ENCODE measurements at regions not wholly inside any gene's neighbourhood (a gene's known extent, or its start where the extent isn't known, plus 50 kb on each side); places are given as distances from the start of the nearest gene placed in this dataset.

DNA sequence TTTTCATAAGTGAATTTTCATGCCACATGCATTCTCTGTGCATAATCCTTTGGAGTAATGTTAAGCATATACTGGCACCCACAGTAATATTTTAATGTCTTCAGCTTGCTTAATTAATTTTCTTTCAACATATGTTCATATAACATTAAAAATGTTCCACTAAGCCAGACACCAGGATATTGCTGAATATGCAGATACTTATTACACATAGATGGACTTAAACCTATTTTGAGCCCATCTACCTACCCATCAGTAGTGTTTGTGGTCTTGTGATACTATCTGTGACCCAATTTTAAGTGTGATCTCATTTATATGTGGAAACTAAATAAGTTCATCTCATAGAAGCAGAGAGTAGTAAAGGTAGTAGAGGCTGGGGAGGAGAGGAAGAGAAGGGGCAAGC is 379.5 kb upstream of the JAG1 start:
- Histone ChIP-seq H3K4me1 (ENCODE audit: insufficient read depth, low read length) (no peaks in the 10 kb centered on the region), H3K36me3 (ENCODE audit: insufficient read depth, low read length) (no peaks in the 10 kb centered on the region), H3K9ac (ENCODE audit: low read depth, low read length) (no peak overlapping the region), H3K9me3 (ENCODE audit: control insufficient read depth, insufficient read depth, low read length) (no peaks in the 10 kb centered on the region)

DNA sequence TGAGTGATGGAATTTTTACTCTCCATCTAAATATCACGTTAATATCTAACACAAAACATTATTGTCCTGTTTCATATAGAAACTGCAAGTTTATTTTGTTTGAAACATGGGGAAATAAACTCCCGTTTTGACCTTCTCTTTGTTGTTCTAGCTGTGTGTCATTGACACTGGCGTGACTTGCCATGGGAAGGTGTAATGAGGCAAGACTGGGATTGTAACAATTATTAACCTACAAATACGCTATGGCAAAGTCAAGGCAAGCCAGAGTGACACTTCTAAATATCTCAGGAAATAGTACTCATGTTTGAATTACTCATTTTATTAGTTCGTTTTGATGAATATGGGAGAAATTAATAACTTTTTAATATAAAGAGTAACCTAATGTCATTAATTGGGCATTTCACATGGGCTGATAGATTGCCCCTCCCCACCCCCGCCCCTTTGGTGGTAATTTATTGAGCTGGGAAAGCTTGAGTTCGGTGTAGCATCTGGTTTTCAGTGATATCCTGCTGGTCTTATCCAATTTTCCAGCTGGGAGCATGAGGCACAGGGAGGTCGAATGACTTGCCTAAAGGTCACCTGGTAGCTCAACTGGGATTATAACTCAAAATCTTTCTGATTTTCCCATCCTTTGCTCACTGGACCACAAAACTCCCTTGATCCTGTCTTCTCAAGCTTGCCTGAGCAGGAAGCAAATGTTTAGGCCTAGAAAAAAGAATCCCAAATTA is 380.6 kb upstream of the JAG1 start:
- Histone ChIP-seq H3K9me3 (ENCODE audit: control insufficient read depth, insufficient read depth, low read length) (no peaks in the 10 kb centered on the region), H3K4me1 (ENCODE audit: insufficient read depth, low read length) (no peaks in the 10 kb centered on the region), H3K36me3 (ENCODE audit: insufficient read depth, low read length) (no peaks in the 10 kb centered on the region), H3K9ac (ENCODE audit: low read depth, low read length) (no peak overlapping the region)

DNA sequence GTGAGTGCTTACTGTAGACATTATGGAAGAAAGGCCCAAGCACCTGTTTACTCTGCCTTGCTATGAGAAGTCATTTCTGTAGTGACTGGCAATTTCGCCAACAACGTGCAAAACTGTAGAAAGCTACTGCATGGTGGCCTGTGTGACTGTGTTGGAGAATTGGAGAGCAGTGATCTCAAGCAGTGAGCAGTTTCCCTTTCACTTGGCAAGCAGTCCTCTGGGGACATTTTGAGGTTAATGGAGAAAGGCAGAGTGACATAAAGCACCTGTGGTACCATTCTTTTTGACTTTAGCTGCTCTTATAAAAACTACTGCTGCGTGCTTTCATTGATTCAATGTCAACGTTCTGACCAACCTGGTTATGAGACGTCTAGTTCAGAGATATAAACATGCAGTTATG is 382.6 kb upstream of the JAG1 start:
- no peaks in the 10 kb centered on the region for H3K9me3 ChIP-seq (ENCODE audit: control insufficient read depth, insufficient read depth, low read length)
- H3K9ac ChIP-seq (ENCODE audit: low read depth, low read length): no peak overlapping the region
- no peaks in the 10 kb centered on the region for H3K4me1 ChIP-seq (ENCODE audit: insufficient read depth, low read length)
- H3K36me3 ChIP-seq (ENCODE audit: insufficient read depth, low read length): no peaks in the 10 kb centered on the region

DNA sequence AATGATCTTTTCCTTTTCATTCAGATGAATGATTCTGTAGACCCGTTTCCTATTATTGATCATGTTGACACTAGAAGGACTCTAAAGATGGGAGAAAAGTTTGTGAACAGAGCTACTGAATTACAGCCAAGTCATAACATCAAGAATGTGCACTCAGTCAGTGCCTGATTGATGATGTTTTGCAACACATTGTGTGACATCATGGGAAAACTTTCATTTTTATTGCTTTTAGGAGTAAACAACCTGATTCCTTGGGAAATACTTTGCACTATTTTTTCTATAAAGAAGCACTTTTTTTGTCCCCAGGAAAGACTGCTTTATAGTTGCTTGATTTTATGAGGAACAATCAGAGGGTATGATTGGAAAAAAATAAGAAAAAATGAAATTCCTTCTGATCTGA is 383.8 kb upstream of the JAG1 start:
- Histone ChIP-seq H3K9me3 (ENCODE audit: control insufficient read depth, insufficient read depth, low read length) (no peaks in the 10 kb centered on the region), H3K4me1 (ENCODE audit: insufficient read depth, low read length) (no peaks in the 10 kb centered on the region), H3K36me3 (ENCODE audit: insufficient read depth, low read length) (no peaks in the 10 kb centered on the region), H3K9ac (ENCODE audit: low read depth, low read length) (no peak overlapping the region)

- H3K4me1 ChIP-seq (ENCODE audit: insufficient read depth, low read length): no peaks in the 10 kb centered on the region
- H3K9ac ChIP-seq (ENCODE audit: low read depth, low read length): no peak overlapping the region
- no peaks in the 10 kb centered on the region for H3K36me3 ChIP-seq (ENCODE audit: insufficient read depth, low read length)
- no peaks in the 10 kb centered on the region for H3K9me3 ChIP-seq (ENCODE audit: control insufficient read depth, insufficient read depth, low read length)
These were observed 385.9 kb upstream of the JAG1 start for GRCh38 chr20:11059659-11060058.

- Histone ChIP-seq H3K9ac (ENCODE audit: low read depth, low read length) (no peak overlapping the region), H3K36me3 (ENCODE audit: insufficient read depth, low read length) (no peaks in the 10 kb centered on the region), H3K9me3 (ENCODE audit: control insufficient read depth, insufficient read depth, low read length) (no peaks in the 10 kb centered on the region), H3K4me1 (ENCODE audit: insufficient read depth, low read length) (no peaks in the 10 kb centered on the region)
These were observed 386.8 kb upstream of the JAG1 start for GRCh38 chr20:11060423-11061185.

DNA sequence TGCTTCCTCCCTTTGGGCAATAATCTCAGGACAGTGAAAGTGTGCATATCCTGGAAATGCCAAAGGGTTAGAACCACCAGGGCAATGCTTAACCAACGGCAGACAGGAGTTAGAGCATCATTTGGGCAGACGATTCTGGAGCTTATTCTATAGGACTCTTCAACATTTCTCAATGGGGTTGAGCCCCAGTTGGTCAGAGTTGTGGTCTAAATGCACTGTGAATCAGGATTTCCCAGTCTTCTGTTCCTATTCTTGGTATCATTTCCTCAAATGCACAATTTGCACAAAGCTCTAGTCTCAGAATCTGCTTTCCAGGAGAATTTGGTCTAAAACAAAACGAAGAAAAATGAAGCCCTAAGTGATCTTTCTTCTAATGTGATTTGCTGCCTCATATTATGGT is 389.6 kb upstream of the JAG1 start:
- Histone ChIP-seq H3K36me3 (ENCODE audit: insufficient read depth, low read length) (no peaks in the 10 kb centered on the region), H3K9me3 (ENCODE audit: control insufficient read depth, insufficient read depth, low read length) (no peaks in the 10 kb centered on the region), H3K4me1 (ENCODE audit: insufficient read depth, low read length) (no peaks in the 10 kb centered on the region), H3K9ac (ENCODE audit: low read depth, low read length) (no peak overlapping the region)

GRCh38 chr20:11064946-11065345 is 391.1 kb upstream of the JAG1 start:
- H3K4me1 ChIP-seq (ENCODE audit: insufficient read depth, low read length): no peaks in the 10 kb centered on the region
- H3K36me3 ChIP-seq (ENCODE audit: insufficient read depth, low read length): no peaks in the 10 kb centered on the region
- H3K9me3 ChIP-seq (ENCODE audit: control insufficient read depth, insufficient read depth, low read length): no peaks in the 10 kb centered on the region
- no peak overlapping the region for H3K9ac ChIP-seq (ENCODE audit: low read depth, low read length)

DNA sequence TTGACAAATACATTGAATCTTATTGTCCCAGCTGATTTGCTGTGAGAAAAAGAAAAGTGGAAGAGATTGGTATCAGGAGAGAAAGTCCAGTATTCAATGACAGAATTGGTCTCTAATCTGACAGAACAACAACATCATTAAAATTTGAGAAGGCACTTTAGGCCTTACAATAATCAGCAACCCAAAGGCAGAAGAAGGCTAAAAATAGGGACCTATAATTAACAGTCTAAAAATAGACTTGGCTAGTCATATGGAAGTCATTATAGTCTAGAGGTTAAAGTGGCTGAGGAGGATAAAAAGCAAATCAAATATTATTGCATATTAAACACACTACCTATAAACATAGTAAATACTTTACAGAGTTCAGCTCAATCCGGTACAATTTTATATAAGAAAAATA is 393.6 kb upstream of the JAG1 start:
- no peaks in the 10 kb centered on the region for H3K9me3 ChIP-seq (ENCODE audit: control insufficient read depth, insufficient read depth, low read length)
- H3K9ac ChIP-seq (ENCODE audit: low read depth, low read length): no peak overlapping the region
- H3K4me1 ChIP-seq (ENCODE audit: insufficient read depth, low read length): no peaks in the 10 kb centered on the region
- no peaks in the 10 kb centered on the region for H3K36me3 ChIP-seq (ENCODE audit: insufficient read depth, low read length)

DNA sequence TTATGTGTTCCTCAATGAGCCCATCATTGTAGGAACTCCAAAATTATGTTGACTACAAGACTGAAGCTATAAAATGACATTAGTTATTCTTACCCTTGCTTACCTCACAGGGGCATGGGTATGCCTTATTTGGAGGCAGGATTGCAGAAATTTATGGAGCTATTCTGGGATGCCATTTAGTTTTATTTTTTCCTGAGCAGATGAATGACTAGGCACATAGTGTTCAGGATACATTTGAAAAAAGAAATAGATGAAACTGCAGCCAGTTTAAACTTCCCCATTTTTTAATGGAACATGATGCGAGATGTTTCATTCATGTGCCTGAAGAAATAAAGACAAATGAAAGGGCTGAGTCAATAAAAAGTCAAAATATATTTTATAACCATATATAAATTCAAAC is 399.2 kb upstream of the JAG1 start:
- no peaks in the 10 kb centered on the region for H3K36me3 ChIP-seq (ENCODE audit: insufficient read depth, low read length)
- H3K9ac ChIP-seq (ENCODE audit: low read depth, low read length): no peak overlapping the region
- H3K9me3 ChIP-seq (ENCODE audit: control insufficient read depth, insufficient read depth, low read length): no peaks in the 10 kb centered on the region
- H3K4me1 ChIP-seq (ENCODE audit: insufficient read depth, low read length): no peaks in the 10 kb centered on the region

- no peaks in the 10 kb centered on the region for H3K4me1 ChIP-seq (ENCODE audit: insufficient read depth, low read length)
- H3K9ac ChIP-seq (ENCODE audit: low read depth, low read length): no peak overlapping the region
- H3K9me3 ChIP-seq (ENCODE audit: control insufficient read depth, insufficient read depth, low read length): no peaks in the 10 kb centered on the region
- no peaks in the 10 kb centered on the region for H3K36me3 ChIP-seq (ENCODE audit: insufficient read depth, low read length)
These were observed 402.8 kb upstream of the JAG1 start for GRCh38 chr20:11076434-11077105.

- H3K36me3 ChIP-seq (ENCODE audit: insufficient read depth, low read length): no peaks in the 10 kb centered on the region
These were observed 403.4 kb upstream of the JAG1 start for GRCh38 chr20:11077226-11077625.

GRCh38 chr20:11080010-11080409 is 406.2 kb upstream of the JAG1 start:
- Histone ChIP-seq H3K9ac (ENCODE audit: low read depth, low read length) (no peak overlapping the region), H3K4me1 (ENCODE audit: insufficient read depth, low read length) (no peaks in the 10 kb centered on the region)

More at GRCh38 chr20:11077226-11077625, 403.4 kb upstream of the JAG1 start:
- no peaks in the 10 kb centered on the region for H3K9me3 ChIP-seq (ENCODE audit: control insufficient read depth, insufficient read depth, low read length)
- no peaks in the 10 kb centered on the region for H3K4me1 ChIP-seq (ENCODE audit: insufficient read depth, low read length)
- no peak overlapping the region for H3K9ac ChIP-seq (ENCODE audit: low read depth, low read length)

DNA sequence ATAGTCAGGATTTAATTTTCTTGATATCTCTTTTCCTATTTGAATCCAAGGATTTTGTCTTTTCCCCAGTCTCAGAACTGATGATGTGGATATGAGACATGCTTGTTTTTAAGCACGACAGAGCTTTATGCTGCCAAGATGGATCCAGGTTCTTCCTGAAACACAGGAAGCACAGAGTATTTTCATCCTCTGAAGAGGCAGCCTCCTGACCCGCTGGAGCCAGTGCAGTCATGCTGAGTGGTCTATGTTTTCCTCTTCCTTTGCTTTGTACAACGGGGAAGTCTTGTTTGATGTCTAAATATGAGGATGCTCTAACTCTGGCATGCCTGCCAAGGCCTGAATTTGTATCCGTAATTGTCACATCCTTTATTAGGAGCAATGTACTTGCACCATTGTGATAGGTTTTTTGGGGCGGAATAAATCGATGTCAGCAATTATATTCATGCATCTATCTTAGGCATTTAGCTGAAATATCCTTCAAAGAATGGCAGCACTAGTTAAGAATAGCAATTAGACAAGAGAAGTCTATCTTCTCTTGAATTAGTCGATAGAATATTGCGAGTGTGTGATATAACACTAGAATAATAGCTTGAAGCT is 407.1 kb upstream of the JAG1 start:
- Histone ChIP-seq H3K9me3 (ENCODE audit: control insufficient read depth, insufficient read depth, low read length) (no peaks in the 10 kb centered on the region; the same call in 1 of the 2 replicates), H3K36me3 (ENCODE audit: insufficient read depth, low read length) (no peaks in the 10 kb centered on the region), H3K9ac (ENCODE audit: low read depth, low read length) (no peak overlapping the region), H3K4me1 (ENCODE audit: insufficient read depth, low read length) (no peaks in the 10 kb centered on the region)

More at GRCh38 chr20:11080010-11080409, 406.2 kb upstream of the JAG1 start:
- Histone ChIP-seq H3K36me3 (ENCODE audit: insufficient read depth, low read length) (no peaks in the 10 kb centered on the region), H3K9me3 (ENCODE audit: control insufficient read depth, insufficient read depth, low read length) (no peaks in the 10 kb centered on the region; the same call in 1 of the 2 replicates)
